Forelimb muscle (tissue), 1 donor: ENCODE measurements at regions not wholly inside any gene's neighbourhood (a gene's known extent, or its start where the extent isn't known, plus 50 kb on each side); places are given as distances from the start of the nearest gene placed in this dataset.
"Not testable (repeated sequence)": the region's sequence is repeated elsewhere in the genome, so short reads cannot be mapped to it uniquely, and the experiment has no call there.

Experiments used
- DNase-seq: peaks from one replicate; pipeline ENCODE4 v3.0.0-alpha.2; 2013; ENCODE audit warnings: low read depth

DNA sequence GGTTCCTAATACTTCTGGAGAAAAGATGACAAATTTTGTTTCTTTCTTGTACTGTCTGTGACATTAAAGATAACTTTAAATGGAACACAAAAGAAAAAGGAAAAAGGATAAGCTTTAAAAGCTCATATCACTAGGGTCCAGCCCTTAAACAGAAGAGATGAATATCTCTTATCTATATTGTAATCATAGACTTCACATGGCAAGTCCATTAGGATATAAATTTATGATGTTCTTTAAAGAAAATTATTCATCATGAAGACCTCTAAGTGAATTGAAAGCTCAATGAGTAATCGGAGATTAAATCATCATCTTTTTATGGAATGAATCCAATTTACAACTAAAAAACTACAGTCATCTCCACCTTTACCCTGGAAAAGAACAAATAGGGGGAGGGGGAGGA is 111.6 kb upstream of the SATB2 start:
- no peak for DNase-seq

DNA sequence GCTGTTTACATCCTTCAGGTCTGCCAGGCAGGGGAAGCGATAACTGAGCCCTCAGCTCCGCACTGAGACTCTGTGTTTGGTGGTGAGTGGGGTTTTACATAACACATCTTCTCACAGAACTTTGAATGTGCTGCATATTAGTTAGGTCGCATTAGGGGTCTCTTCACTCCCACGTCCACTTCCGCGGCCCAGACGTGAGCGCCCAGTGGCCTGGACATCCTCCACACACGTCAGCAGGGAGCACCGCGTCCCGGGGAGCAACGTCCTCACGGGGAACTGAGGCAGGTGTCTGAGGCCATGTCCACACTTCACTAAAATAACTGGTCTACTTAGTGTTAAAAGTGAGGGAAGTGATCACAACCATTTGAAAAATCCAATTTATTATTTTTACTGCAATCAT is 100.4 kb upstream of the SATB2 start:
- DNase-seq = no peak

DNA sequence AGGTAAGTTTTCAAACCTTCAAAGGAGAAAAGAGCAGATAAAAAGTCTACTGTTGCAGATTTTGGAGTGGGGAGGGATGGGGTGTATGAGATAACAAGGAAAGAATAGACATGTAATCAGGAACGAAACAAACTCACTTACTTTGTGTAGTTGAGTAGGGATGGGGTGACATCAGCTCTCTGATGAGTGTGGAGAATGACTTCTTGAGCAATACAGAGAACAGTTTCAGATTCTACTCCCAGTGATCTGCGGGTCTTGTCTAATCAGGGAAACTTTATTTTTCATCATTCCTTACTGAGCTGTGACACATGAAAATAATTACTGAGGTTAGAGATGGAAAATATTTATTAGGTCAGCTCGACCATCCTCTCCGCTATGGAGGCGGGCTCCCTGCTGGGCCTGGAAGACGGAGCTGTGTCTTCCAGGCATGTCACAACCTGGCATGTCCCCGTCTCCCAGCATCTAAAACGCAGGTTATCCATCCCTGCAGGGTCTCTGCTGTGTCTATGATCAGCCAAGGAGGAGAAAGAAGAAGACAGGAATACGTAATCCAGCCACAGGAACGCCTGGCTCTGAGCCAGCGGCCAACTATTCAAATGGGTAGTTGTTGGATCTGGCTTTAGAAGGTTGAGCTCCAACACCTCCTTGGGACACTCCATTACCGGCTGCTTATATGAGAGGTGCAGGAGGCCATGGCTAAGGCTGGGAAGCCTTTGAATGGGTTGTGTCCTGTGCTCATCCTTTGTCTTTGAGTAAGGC is 99.0 kb upstream of the SATB2 start:
- no peak for DNase-seq

DNA sequence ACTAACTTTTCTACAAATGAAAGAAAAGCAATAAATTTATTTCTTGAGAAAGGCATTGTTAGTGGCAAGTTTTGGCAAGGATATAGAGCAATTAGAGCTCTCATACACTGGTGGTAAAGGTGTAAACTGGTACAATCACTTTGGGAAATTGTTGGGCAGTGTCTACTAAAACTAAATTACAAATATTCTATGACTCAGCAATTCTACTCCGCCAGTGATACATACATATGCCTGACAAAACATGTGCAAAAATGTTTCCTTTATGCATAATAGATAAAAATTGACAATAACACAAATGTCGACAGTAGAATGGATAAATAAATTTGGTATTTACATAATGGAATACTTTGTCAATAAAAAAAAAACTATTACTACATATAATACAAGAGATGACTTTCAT is 96.3 kb upstream of the SATB2 start:
- no peak for DNase-seq

DNA sequence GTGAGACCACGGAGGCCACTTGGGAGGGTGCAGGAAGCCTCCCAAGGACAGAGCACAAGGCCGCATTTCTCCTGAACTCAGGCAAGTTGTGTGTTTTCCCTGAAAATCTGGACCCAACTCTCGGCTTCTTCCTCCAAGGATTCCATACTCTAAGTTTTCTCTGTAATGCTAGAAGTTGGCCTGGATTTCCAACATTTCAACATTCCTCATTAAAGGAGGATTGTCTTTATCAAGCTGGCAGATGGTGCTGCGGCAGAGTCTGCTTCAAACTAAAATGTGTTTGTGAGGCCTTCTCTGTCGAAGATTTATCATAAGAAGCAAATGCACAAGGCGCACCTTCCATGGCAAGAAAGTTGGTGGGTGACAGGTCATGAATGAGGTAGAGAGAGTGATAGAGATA is 94.4 kb upstream of the SATB2 start:
- DNase-seq = no peak

GRCh38 chr2:199543606-199544172 is 86.0 kb upstream of the SATB2 start:
- no peak for DNase-seq

- DNase-seq = no peak
Measured at GRCh38 chr2:199535445-199536177, 77.9 kb upstream of the SATB2 start.

- DNase-seq = not testable (repeated sequence)
Measured at GRCh38 chr2:199533873-199534272, 76.1 kb upstream of the SATB2 start.

DNA sequence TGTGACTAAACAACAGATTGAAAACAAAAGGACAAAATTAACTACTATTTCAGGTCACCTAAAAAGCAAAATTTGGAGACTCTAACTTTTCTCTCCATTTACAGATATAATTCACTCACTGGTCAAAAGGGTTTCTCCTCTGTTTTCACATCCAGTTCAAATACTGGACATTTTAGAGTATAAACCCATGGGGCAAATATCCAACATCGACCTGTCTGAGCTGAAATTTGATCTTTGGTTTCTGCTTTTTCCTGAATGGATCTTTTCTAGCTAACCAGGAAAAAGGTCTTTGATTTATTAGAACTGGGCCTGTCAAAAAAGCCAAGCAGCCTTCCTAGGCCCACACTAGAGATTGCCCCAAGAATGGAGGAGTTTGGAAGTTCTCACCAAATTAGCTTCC is 69.3 kb upstream of the SATB2 start:
- no peak for DNase-seq

GRCh38 chr2:199524689-199525574 is 67.2 kb upstream of the SATB2 start:
- no peak for DNase-seq

DNA sequence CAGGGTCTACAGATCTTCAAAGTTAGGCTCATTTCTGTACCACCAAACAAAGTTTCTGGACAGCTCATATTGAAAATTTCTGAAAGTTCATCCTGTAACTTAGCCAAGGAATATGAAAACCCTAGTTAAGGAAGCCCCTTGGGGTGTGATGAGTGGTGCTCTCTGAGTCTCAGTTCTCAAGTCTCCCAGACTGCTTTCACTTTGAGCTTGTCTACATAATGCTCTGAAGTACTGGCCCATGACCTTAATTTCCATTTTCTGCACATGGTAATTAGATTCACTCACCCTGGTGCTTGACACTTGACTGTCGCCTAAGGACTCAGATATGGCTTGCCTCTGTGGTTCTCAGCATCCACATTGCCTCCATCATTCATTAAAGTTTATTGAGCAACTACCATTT is 51.7 kb upstream of the SATB2 start:
- no peak for DNase-seq
